AG09319 (cell line): ENCODE measurements at regions not wholly inside any gene's neighbourhood (a gene's known extent, or its start where the extent isn't known, plus 50 kb on each side); places are given as distances from the start of the nearest gene placed in this dataset.

Experiments
- DNase-seq: peaks from one replicate; pipeline ENCODE4 v3.0.0-alpha.2; 2010; ENCODE audit warnings: low read depth; ENCODE audit errors: extremely low read depth
- TF ChIP-seq, protein P1 (sequence below): IDR thresholded peaks from 2 replicates; pipeline ENCODE4 v1.5.1; 2011; ENCODE audit warnings: low read depth, mild to moderate bottlenecking, inconsistent platforms, low read length, moderate library complexity

- no peak for DNase-seq
- TF ChIP-seq, protein P1, sequence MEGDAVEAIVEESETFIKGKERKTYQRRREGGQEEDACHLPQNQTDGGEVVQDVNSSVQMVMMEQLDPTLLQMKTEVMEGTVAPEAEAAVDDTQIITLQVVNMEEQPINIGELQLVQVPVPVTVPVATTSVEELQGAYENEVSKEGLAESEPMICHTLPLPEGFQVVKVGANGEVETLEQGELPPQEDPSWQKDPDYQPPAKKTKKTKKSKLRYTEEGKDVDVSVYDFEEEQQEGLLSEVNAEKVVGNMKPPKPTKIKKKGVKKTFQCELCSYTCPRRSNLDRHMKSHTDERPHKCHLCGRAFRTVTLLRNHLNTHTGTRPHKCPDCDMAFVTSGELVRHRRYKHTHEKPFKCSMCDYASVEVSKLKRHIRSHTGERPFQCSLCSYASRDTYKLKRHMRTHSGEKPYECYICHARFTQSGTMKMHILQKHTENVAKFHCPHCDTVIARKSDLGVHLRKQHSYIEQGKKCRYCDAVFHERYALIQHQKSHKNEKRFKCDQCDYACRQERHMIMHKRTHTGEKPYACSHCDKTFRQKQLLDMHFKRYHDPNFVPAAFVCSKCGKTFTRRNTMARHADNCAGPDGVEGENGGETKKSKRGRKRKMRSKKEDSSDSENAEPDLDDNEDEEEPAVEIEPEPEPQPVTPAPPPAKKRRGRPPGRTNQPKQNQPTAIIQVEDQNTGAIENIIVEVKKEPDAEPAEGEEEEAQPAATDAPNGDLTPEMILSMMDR: no peak
These were observed 265.5 kb upstream of the ADRA1B start for GRCh38 chr5:159650803-159651202.

DNA sequence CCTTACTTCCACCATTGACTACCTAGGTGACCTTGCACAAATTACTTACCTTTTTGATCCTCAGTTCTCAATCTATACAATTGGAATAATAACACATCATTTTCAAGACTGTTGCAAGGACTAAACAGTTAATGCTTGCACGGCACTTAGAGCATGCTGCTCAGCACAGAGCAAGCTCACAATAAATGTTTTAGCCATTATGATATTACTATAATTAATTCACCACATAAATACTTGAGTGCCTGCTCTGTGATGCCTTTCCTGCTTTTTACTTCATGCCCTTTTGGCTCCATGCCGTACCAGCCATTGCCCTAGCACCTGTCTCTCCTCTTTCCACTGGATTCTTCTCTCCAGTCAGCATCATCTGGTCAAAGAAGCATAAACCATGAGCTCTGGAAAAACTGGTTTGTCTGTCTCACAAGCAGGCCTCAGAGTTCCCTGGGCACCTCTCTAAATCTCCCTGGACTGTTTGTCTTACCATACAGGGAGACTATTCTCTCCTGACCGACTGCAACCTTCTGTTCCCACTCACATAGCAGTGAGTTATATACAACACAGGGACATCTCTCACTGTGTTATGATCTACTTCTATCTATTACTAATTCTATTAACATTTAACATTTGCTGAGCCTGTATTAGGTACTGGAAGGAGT, 260.4 kb upstream of the ADRA1B start:
- DNase-seq: no peak

GRCh38 chr5:159657298-159657697, 259.0 kb upstream of the ADRA1B start:
- TF ChIP-seq, protein P1: no peak
- DNase-seq: no peak

More for the DNA sequence above, 260.4 kb upstream of the ADRA1B start:
- TF ChIP-seq, protein P1: no peak

DNA sequence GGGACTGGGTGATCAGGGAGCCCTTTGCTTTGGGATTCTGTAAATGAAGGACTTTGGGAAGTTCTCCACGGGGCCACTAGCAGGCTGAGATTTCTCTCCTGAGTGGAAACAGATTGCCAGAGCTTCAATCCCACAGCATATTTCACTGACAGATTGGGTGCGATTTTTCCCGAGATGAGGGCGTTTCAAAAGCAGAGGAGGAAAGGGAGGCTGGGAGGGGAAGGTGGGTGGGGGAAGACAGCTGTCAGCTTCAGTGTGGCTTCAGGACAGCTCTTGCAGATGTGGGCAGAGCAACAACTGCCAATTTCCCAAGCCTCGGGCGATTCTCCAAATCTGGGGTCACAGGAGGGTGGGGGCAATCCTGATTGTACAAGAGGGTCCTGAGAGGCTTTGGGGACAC, 258.5 kb upstream of the ADRA1B start:
- DNase-seq: no peak
- TF ChIP-seq, protein P1: no peak

DNA sequence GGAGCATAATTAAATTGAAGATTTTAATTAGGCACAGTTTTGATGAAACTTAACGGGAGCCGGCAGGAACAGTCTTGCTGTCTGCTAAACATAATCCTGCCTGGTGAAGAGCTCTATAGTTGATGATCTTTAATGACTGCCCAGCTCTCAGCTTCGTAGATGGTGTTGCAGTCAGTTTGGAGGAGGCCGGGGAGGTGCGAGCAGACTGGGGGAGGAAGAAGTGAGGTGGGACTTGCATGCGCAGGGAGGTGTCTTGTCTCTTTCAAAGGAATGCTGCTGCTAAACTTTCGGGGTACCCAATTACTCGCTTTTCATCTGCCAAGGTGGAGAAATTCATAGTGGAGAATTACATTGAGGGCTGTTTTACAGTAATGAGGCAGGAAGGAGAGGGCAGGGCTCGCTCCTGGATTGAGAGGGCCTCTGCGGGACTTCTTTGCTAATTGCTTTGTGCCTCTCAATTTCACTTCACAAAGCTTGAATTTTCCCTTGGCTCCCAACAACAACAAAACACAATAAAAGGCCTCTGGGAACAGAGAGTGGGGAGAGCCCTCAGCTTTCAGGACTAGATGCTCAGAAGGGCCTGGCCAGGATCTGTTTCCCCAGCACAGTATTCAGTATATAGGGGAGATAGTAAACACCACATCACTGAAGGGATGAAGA, 257.9 kb upstream of the ADRA1B start:
- TF ChIP-seq, protein P1: no peak
- DNase-seq: no peak

GRCh38 chr5:159660401-159660800, 255.9 kb upstream of the ADRA1B start:
- DNase-seq: no peak
- TF ChIP-seq, protein P1: no peak

- TF ChIP-seq, protein P1: no peak
- no peak for DNase-seq
These were observed 252.3 kb upstream of the ADRA1B start for GRCh38 chr5:159663986-159664385.
